Hepatocyte (in vitro differentiated cells): ENCODE measurements at regions not wholly inside any gene's neighbourhood (a gene's known extent, or its start where the extent isn't known, plus 50 kb on each side); places are given as distances from the start of the nearest gene placed in this dataset.

Experiments
- CTCF ChIP-seq: fragments of 200-600 bp; sonication (generic); IDR thresholded peaks from 2 replicates; pipeline ENCODE4 v1.5.1; 2016; ENCODE audit warnings: antibody characterized with exemption, mild to moderate bottlenecking; ENCODE audit not compliant: poor library complexity
- EZH2 ChIP-seq: fragments of 200-600 bp; sonication (generic); IDR thresholded peaks from 2 replicates; pipeline ENCODE4 v1.6.1; 2016; ENCODE audit warnings: antibody characterized with exemption, mild to moderate bottlenecking, borderline replicate concordance

- TF ChIP-seq CTCF, result no peak
- no peak for TF ChIP-seq EZH2
Observed at GRCh38 chr2:78260861-78261260, 738.7 kb upstream of the LRRTM4 start.
